OCI-LY7 (cell line): ENCODE measurements at regions not wholly inside any gene's neighbourhood (a gene's known extent, or its start where the extent isn't known, plus 50 kb on each side); places are given as distances from the start of the nearest gene placed in this dataset.
"Not testable (repeated sequence)": the region's sequence is repeated elsewhere in the genome, so short reads cannot be mapped to it uniquely, and the experiment has no call there.

ENCODE experiments used
- BruUV-seq: library from RNA; stranded (reverse); fragments of 400-500 nt; replicated peaks from 2 replicates; lab custom pipeline; 2021; lab: Mats Ljungman, UMichigan
- CTCF ChIA-PET: fragments of 300-600 bp; sonication (Branson Sonifier 250); formaldehyde crosslinking; loops from one replicate; lab custom pipeline; 2022; ENCODE audit warnings: antibody characterized with exemption; ENCODE audit not compliant: unreplicated experiment; lab: Charles Lee
- POLR2A ChIA-PET: fragments of 300-600 bp; sonication (Branson Sonifier 250); formaldehyde crosslinking; loops from one replicate; lab custom pipeline; 2022; ENCODE audit warnings: antibody characterized with exemption; lab: Charles Lee
- DNase-seq: peaks from one replicate; pipeline ENCODE4 v3.0.0-alpha.2; 2015; ENCODE audit warnings: low spot score
- H2AFZ ChIP-seq: fragments of 200-600 bp; sonication (generic), shearing (Covaris generic); 2 replicates; pipeline ENCODE4 v1.6.1; 2014; ENCODE audit warnings: mild to moderate bottlenecking, antibody characterized with exemption, low read length, moderate library complexity
- H3K27ac ChIP-seq: fragments of 200-600 bp; sonication (generic); 2 replicates; pipeline ENCODE4 v1.5.1; 2014; ENCODE audit warnings: mixed run types, low read depth, mild to moderate bottlenecking, moderate library complexity, low read length, inconsistent platforms; ENCODE audit not compliant: poor library complexity, severe bottlenecking
- H3K36me3 ChIP-seq: fragments of 200-600 bp; sonication (generic); 2 replicates; pipeline ENCODE4 v1.6.1; 2014; ENCODE audit warnings: mild to moderate bottlenecking, antibody characterized with exemption, low read length, moderate library complexity, mixed read lengths; ENCODE audit not compliant: insufficient read depth
- H3K4me1 ChIP-seq: fragments of 200-600 bp; sonication (generic); 2 replicates; pipeline ENCODE4 v1.5.1; 2014; ENCODE audit warnings: mild to moderate bottlenecking, low read length; ENCODE audit not compliant: insufficient read depth, poor library complexity, severe bottlenecking
- H3K4me2 ChIP-seq: fragments of 200-600 bp; sonication (generic); 2 replicates; pipeline ENCODE4 v1.6.1; 2014; ENCODE audit warnings: mild to moderate bottlenecking, low read length
- H3K4me3 ChIP-seq: fragments of 200-600 bp; sonication (generic); 2 replicates; pipeline ENCODE4 v1.5.1; 2014; ENCODE audit warnings: mild to moderate bottlenecking, low read depth, low read length; ENCODE audit not compliant: poor library complexity, severe bottlenecking
- H3K79me2 ChIP-seq: fragments of 200-600 bp; sonication (generic); 2 replicates; pipeline ENCODE4 v1.6.1; 2016; ENCODE audit warnings: low read depth, mild to moderate bottlenecking, low read length, moderate library complexity, mixed read lengths; ENCODE audit not compliant: insufficient read depth
- H3K9me2 ChIP-seq: fragments of 200-600 bp; sonication (generic); 2 replicates; pipeline ENCODE4 v1.6.1; 2016; ENCODE audit warnings: mild to moderate bottlenecking, low read length, mixed read lengths; ENCODE audit not compliant: insufficient read depth
- H3K9me3 ChIP-seq: fragments of 200-600 bp; sonication (generic); 2 replicates; pipeline ENCODE4 v1.6.1; 2014; ENCODE audit warnings: mild to moderate bottlenecking, mixed run types, low read length, mixed read lengths
- H4K20me1 ChIP-seq: fragments of 200-600 bp; sonication (generic); 2 replicates; pipeline ENCODE4 v1.6.1; 2014; ENCODE audit warnings: mild to moderate bottlenecking, antibody characterized with exemption, low read length, moderate library complexity, mixed read lengths; ENCODE audit not compliant: insufficient read depth
- CTCF ChIP-seq: fragments of 200-600 bp; sonication (generic); conservative IDR thresholded peaks from 2 replicates; pipeline ENCODE4 v1.5.1; 2014; ENCODE audit warnings: mild to moderate bottlenecking, antibody characterized with exemption, low read length, moderate library complexity, mixed read lengths
- EZH2phosphoT487 ChIP-seq: fragments of 200-600 bp; sonication (generic); IDR thresholded peaks from 2 replicates; pipeline ENCODE4 v1.6.1; 2018; ENCODE audit warnings: low read depth, borderline replicate concordance, mild to moderate bottlenecking, mixed run types, antibody characterized with exemption, low read length, moderate library complexity, mixed read lengths
- intact Hi-C: fragments of 100-400 bp; cut with micrococcal nuclease; formaldehyde crosslinking; loops from one replicate; pipeline ENCODE4 v1.10.0; 2022; ENCODE audit not compliant: unreplicated experiment

GRCh38 chr14:27836386-27836785 is 930.2 kb upstream of the FOXG1 start:
- Histone ChIP-seq H3K4me3 (no peak overlapping the region), H3K36me3 (no peaks in the 10 kb centered on the region), H3K4me1 (no peaks in the 10 kb centered on the region), H3K9me2 (no peaks in the 10 kb centered on the region), H3K27ac (no peak overlapping the region), H4K20me1 (no peaks in the 10 kb centered on the region), H2AFZ (no peak overlapping the region), H3K4me2 (no peak overlapping the region), H3K9me3 (no peaks in the 10 kb centered on the region), H3K79me2 (no peaks in the 10 kb centered on the region)
- POLR2A ChIA-PET, result no interaction called here
- BruUV-seq, result no TSS peak
- TF ChIP-seq CTCF (no peak), EZH2phosphoT487 (no peak)
- intact Hi-C loops, result no loop called here
- DNase-seq, result no peak
- CTCF ChIA-PET, result no interaction called here

- no peaks in the 10 kb centered on the region for H3K36me3 ChIP-seq
- TF ChIP-seq CTCF (no peak), EZH2phosphoT487 (no peak)
- H3K9me3 ChIP-seq, result no peaks in the 10 kb centered on the region
- BruUV-seq, result no TSS peak
- H3K4me3 ChIP-seq, result no peak overlapping the region
- no peaks in the 10 kb centered on the region for H3K9me2 ChIP-seq
- CTCF ChIA-PET, result no interaction called here
- no peak overlapping the region for H2AFZ ChIP-seq
- no peak overlapping the region for H3K4me2 ChIP-seq
- intact Hi-C loops, result no loop called here
- DNase-seq, result no peak
- H3K4me1 ChIP-seq, result no peaks in the 10 kb centered on the region
- POLR2A ChIA-PET, result interaction anchor here (1.0 kb wide), 1 partner anchor 10 kb away, joined by 3 read pairs; no protein-coding TSS in a partner anchor
- no peaks in the 10 kb centered on the region for H4K20me1 ChIP-seq
- no peak overlapping the region for H3K27ac ChIP-seq
- H3K79me2 ChIP-seq, result no peaks in the 10 kb centered on the region
Measured at GRCh38 chr14:27845241-27845850, 921.2 kb upstream of the FOXG1 start.

GRCh38 chr14:27845902-27846301 is 920.7 kb upstream of the FOXG1 start:
- CTCF ChIA-PET, result no interaction called here
- Histone ChIP-seq H4K20me1 (no peaks in the 10 kb centered on the region), H3K9me3 (no peaks in the 10 kb centered on the region), H3K4me3 (no peak overlapping the region), H2AFZ (no peak overlapping the region), H3K79me2 (no peaks in the 10 kb centered on the region), H3K27ac (no peak overlapping the region), H3K4me2 (no peak overlapping the region), H3K4me1 (no peaks in the 10 kb centered on the region), H3K9me2 (no peaks in the 10 kb centered on the region), H3K36me3 (no peaks in the 10 kb centered on the region)
- TF ChIP-seq CTCF (no peak), EZH2phosphoT487 (no peak)
- DNase-seq, result no peak
- intact Hi-C loops, result no loop called here
- POLR2A ChIA-PET, result interaction anchor here (1.0 kb wide), 1 partner anchor 9 kb away, joined by 3 read pairs; no protein-coding TSS in a partner anchor
- BruUV-seq, result no TSS peak

- BruUV-seq, H3K4me3 ChIP-seq, intact Hi-C loops, POLR2A ChIA-PET, H4K20me1 ChIP-seq, DNase-seq, H3K36me3 ChIP-seq, H3K79me2 ChIP-seq, H3K9me2 ChIP-seq, H3K4me2 ChIP-seq, H2AFZ ChIP-seq, H3K9me3 ChIP-seq, H3K27ac ChIP-seq, CTCF ChIA-PET, H3K4me1 ChIP-seq: not testable (repeated sequence)
Measured at GRCh38 chr14:27847480-27847879, 919.1 kb upstream of the FOXG1 start.
